B cell (primary cell): ENCODE measurements at regions not wholly inside any gene's neighbourhood (a gene's known extent, or its start where the extent isn't known, plus 50 kb on each side); places are given as distances from the start of the nearest gene placed in this dataset.

Experiments
- ATAC-seq: fragments of 200-7000 bp; cut with Tn5 transposase; one replicate; pipeline ENCODE4 v1.10.0; 2021; ENCODE audit warnings: low read depth, mild to moderate bottlenecking, moderate number of reproducible peaks, moderate library complexity
- CTCF ChIA-PET: fragments of 350-600 bp; sonication (Branson Sonifier 250); formaldehyde crosslinking; loops from one replicate; lab custom pipeline; 2021; ENCODE audit warnings: antibody characterized with exemption, inconsistent platforms; lab: Charles Lee
- POLR2A ChIA-PET: fragments of 350-600 bp; sonication (Branson Sonifier 250); formaldehyde crosslinking; loops from one replicate; lab custom pipeline; 2021; ENCODE audit warnings: antibody characterized with exemption; lab: Charles Lee
- DNase-seq: peaks from one replicate; pipeline ENCODE4 v3.0.0; 2013
- H2AFZ ChIP-seq: 2 replicates; pipeline ENCODE4 v1.6.1; 2012; ENCODE audit warnings: mild to moderate bottlenecking, low read depth, low read length; ENCODE audit not compliant: insufficient read depth, poor library complexity, severe bottlenecking
- H3K27ac ChIP-seq, 2 donors: 1 replicate in 1 of 2; 2 replicates in 1 of 2; pipeline ENCODE4 v1.5.1; 2012 to 2013; ENCODE audit warnings: low read length in 2 of 2, mild to moderate bottlenecking in 2 of 2, moderate library complexity in 1 of 2
- H3K27me3 ChIP-seq, 4 experiments: fragments of 200-600 bp in 1 of 4; sonication (generic) in 1 of 4; replicated peaks in 1 of 4; 1 replicate in 2 of 4; 2 replicates in 2 of 4; pipeline versions ENCODE4 v1.6.1 to v1.7.0; 2013 to 2016; ENCODE audit warnings: low read length in 3 of 4, mild to moderate bottlenecking in 2 of 4, mixed read lengths in 1 of 4, moderate library complexity in 1 of 4; ENCODE audit not compliant: insufficient read depth in 4 of 4, control insufficient read depth in 3 of 4; ENCODE audit errors: control extremely low read depth in 1 of 4
- H3K36me3 ChIP-seq, 2 experiments: replicated peaks in 1 of 2; 1 replicate in 1 of 2; 2 replicates in 1 of 2; pipeline versions ENCODE4 v1.6.1 to v1.7.1; 2013; ENCODE audit warnings: low read length in 1 of 2; ENCODE audit not compliant: insufficient read depth in 2 of 2, control insufficient read depth in 1 of 2; ENCODE audit errors: control extremely low read depth in 1 of 2, extremely low read depth in 1 of 2
- H3K4me1 ChIP-seq, 2 donors: fragments of 200-600 bp in 1 of 2; sonication (generic) in 1 of 2; 1 replicate in 1 of 2; 2 replicates in 1 of 2; pipeline versions ENCODE4 v1.5.1 to v1.6.1; 2013 to 2017; ENCODE audit warnings: low read length in 2 of 2; ENCODE audit not compliant: control insufficient read depth in 2 of 2, insufficient read depth in 2 of 2
- H3K4me2 ChIP-seq: replicated peaks from 2 replicates; pipeline ENCODE3; 2012; ENCODE audit warnings: mild to moderate bottlenecking, low read depth, low read length; ENCODE audit not compliant: poor library complexity, severe bottlenecking
- H3K4me3 ChIP-seq, 5 experiments: fragments of 200-600 bp in 1 of 5; sonication (generic) in 1 of 5; 1 replicate in 3 of 5; 2 replicates in 2 of 5; pipeline versions ENCODE4 v1.5.1 to v1.7.0; 2011 to 2016; ENCODE audit warnings: low read length in 4 of 5, mild to moderate bottlenecking in 4 of 5, low read depth in 2 of 5, control low read depth in 1 of 5, moderate library complexity in 1 of 5; ENCODE audit not compliant: insufficient read depth in 1 of 5; ENCODE audit errors: control extremely low read depth in 1 of 5, extremely low read depth in 1 of 5
- H3K79me2 ChIP-seq: fragments of 200-600 bp; sonication (generic); one replicate; pipeline ENCODE4 v1.6.0; 2016; ENCODE audit warnings: low read length; ENCODE audit not compliant: control insufficient read depth, insufficient read depth
- H3K9ac ChIP-seq: fragments of 200-600 bp; sonication (generic); 2 replicates; pipeline ENCODE4 v1.6.1; 2017; ENCODE audit warnings: mild to moderate bottlenecking, low read length, moderate library complexity
- H3K9me3 ChIP-seq, 3 donors: one replicate each; pipeline versions ENCODE4 v1.6.1 to v1.7.1; 2013; ENCODE audit warnings: low read length in 2 of 3; ENCODE audit not compliant: control insufficient read depth in 2 of 3, insufficient read depth in 1 of 3; ENCODE audit errors: control extremely low read depth in 1 of 3
- H4K20me1 ChIP-seq: 2 replicates; pipeline ENCODE4 v1.6.0; 2012; ENCODE audit warnings: mild to moderate bottlenecking, low read length; ENCODE audit not compliant: insufficient read depth, control insufficient read depth, poor library complexity, severe bottlenecking
- H3K27ac Mint-ChIP-seq: one replicate; pipeline ENCODE4 v1.8.0; 2021; ENCODE audit warnings: mixed read lengths
- H3K27me3 Mint-ChIP-seq: one replicate; pipeline ENCODE4 v1.8.0; 2021; ENCODE audit warnings: mixed read lengths
- H3K4me1 Mint-ChIP-seq: one replicate; pipeline ENCODE4 v1.8.0; 2021; ENCODE audit warnings: mixed read lengths
- H3K4me3 Mint-ChIP-seq: one replicate; pipeline ENCODE4 v1.8.0; 2021; ENCODE audit warnings: mixed read lengths
- H3K9me3 Mint-ChIP-seq: one replicate; pipeline ENCODE4 v1.8.0; 2022; ENCODE audit warnings: mixed read lengths; ENCODE audit not compliant: insufficient read depth
- EZH2 ChIP-seq: IDR thresholded peaks from 2 replicates; pipeline ENCODE4 v1.6.1; 2012; ENCODE audit warnings: borderline replicate concordance, low read depth, mild to moderate bottlenecking, moderate library complexity, low read length; ENCODE audit not compliant: insufficient read depth, poor library complexity, severe bottlenecking
- WGBS: methylation state at CpG from one replicate; pipeline ENCODE4 v1.1.5; 2013; ENCODE audit warnings: missing lambda C conversion rate; ENCODE audit not compliant: insufficient coverage; 5-methylcytosine and 5-hydroxymethylcytosine counted together
- intact Hi-C: fragments of 100-400 bp; cut with micrococcal nuclease; formaldehyde crosslinking; loops from one replicate; pipeline ENCODE4 v1.10.0; 2022
- TF ChIP-seq, protein P1 (sequence below): fragments of 200-600 bp; IDR thresholded peaks from one replicate; pipeline ENCODE4 v1.8.0; 2022; ENCODE audit warnings: antibody characterized with exemption, mild to moderate bottlenecking

DNA sequence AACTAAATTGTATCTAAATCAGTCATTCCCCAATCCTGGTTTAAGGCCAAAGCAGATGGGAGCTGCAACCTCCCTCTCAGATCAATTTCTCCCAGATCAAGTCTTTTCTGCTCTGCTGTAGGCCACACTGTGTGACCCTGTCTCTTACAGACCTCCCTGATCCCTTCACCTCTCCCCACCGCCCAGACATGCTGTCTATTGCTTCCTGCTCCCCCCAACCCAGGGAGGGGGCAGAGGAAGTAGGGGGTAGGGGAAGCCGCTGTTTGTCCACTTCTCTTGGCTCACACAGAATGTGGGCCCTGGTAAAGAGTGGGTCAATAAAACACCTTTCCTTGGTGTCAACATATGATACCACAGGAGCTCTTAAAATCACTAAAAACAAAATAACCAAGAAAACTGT is 226.3 kb downstream of the ENC1 start:
- no peaks in the 10 kb centered on the region for H3K9me3 ChIP-seq
- H3K4me3 ChIP-seq: no peak overlapping the region
- intact Hi-C loops: no loop called here
- Mint-ChIP-seq H3K9me3 (no peaks in the 10 kb centered on the region), H3K4me1 (no peaks in the 10 kb centered on the region), H3K27me3 (peaks cover 38% of the 10 kb centered on the region), H3K4me3 (no peak overlapping the region), H3K27ac (no peak overlapping the region)
- H3K27ac ChIP-seq: no peak overlapping the region
- POLR2A ChIA-PET: no interaction called here
- TF ChIP-seq, protein P1, sequence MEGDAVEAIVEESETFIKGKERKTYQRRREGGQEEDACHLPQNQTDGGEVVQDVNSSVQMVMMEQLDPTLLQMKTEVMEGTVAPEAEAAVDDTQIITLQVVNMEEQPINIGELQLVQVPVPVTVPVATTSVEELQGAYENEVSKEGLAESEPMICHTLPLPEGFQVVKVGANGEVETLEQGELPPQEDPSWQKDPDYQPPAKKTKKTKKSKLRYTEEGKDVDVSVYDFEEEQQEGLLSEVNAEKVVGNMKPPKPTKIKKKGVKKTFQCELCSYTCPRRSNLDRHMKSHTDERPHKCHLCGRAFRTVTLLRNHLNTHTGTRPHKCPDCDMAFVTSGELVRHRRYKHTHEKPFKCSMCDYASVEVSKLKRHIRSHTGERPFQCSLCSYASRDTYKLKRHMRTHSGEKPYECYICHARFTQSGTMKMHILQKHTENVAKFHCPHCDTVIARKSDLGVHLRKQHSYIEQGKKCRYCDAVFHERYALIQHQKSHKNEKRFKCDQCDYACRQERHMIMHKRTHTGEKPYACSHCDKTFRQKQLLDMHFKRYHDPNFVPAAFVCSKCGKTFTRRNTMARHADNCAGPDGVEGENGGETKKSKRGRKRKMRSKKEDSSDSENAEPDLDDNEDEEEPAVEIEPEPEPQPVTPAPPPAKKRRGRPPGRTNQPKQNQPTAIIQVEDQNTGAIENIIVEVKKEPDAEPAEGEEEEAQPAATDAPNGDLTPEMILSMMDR: no peak
- no peak for TF ChIP-seq EZH2
- no peaks in the 10 kb centered on the region for H3K4me1 ChIP-seq
- CTCF ChIA-PET: no interaction called here
- no peaks in the 10 kb centered on the region for H3K79me2 ChIP-seq
- H4K20me1 ChIP-seq: no peaks in the 10 kb centered on the region
- H3K9ac ChIP-seq: no peak overlapping the region
- no peak overlapping the region for H2AFZ ChIP-seq
- no peaks in the 10 kb centered on the region for H3K36me3 ChIP-seq
- DNase-seq (no peak), ATAC-seq (no peak)
- H3K4me2 ChIP-seq: no peak overlapping the region
- H3K27me3 ChIP-seq: peaks cover 0 to 4% (median 0%) of the 10 kb centered on the region in 4 experiments
- no CpG with 5 or more reads among the region's 2 CpGs for WGBS

DNA sequence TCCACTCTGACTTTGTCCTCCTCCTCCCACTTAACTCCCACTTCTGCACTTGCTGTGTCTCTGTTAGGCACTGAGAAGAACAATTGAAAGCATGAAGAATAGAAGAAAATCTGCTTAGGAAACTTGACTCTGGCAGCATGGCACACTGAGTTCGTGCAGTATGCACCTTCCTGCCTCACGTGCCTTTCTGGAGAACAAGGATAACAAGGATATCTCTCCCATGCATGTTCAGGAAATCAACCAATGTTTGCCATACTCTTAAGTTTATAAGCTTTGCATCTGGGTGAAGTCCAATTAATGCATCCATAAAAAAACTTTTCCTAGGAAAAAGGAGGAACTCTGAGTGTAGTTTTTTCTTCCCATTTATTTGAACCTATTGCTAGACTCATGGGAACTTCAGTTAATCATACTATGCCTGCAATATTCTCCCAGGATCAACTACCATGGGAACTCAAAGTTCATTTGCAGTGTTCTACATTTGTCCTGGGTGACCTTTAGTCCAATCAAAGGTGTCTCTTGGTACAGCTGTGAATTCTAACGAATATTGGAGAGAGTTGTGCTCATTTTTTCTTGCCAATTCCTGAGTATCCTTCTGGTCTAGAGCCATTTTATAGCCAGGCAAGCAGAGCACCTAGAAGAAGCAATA is 227.0 kb downstream of the ENC1 start:
- Histone ChIP-seq H3K4me2 (no peak overlapping the region), H3K79me2 (no peaks in the 10 kb centered on the region), H3K4me3 (no peak overlapping the region), H3K27me3 (peaks cover 0 to 4% (median 0%) of the 10 kb centered on the region in 4 experiments), H4K20me1 (no peaks in the 10 kb centered on the region), H2AFZ (no peak overlapping the region), H3K9me3 (no peaks in the 10 kb centered on the region), H3K27ac (no peak overlapping the region), H3K4me1 (no peaks in the 10 kb centered on the region), H3K36me3 (no peaks in the 10 kb centered on the region), H3K9ac (no peak overlapping the region)
- Mint-ChIP-seq H3K27me3 (peaks cover 38% of the 10 kb centered on the region), H3K27ac (no peak overlapping the region), H3K4me1 (no peaks in the 10 kb centered on the region), H3K9me3 (no peaks in the 10 kb centered on the region), H3K4me3 (no peak overlapping the region)
- ATAC-seq (no peak), DNase-seq (no peak)
- ChIA-PET POLR2A (no interaction called here), CTCF (no interaction called here)
- intact Hi-C loops: no loop called here
- no peak for TF ChIP-seq EZH2
- TF ChIP-seq, protein P1: no peak
- 87% methylated on average over 3 of the region's 3 CpGs for WGBS
